ENCODE measurements at regions not wholly inside any gene's neighbourhood (a gene's known extent, or its start where the extent isn't known, plus 50 kb on each side); places are given as distances from the start of the nearest gene placed in this dataset.

DNA sequence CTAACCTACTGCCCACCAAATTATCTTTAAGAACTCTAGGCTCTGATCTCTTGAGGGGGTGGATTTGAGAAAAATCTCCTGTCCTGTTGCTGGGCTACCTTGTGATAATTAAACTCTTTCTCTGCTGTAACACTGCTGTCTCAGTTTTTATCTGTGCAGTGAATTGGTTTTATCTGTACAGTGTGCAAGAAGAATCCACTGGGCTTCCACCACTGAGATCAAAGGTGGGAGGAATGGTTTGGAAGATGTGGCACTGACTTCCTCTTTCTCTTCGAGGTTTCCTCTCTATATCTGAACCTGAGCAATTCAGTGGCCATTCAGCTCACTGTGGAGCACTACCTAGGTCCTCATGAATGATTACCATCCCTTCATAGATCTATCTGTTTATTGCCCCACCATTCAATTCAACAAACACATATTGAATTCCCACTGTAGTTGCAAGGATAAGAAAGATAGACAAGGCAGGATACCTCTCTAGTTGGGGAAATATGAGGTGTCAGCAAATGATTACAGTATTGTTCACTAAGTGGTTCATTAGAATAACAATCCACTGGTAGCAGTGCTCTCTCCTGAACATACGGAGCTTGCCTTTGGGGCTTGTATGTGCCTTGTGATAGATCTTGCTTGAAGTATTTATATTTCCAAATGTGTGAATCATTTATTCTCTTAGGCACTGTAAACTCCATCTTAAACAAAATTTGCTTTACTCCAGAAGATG lies 172.1 kb upstream of the ARG1 start:
- no peak overlapping the region for H3K4me3 ChIP-seq
- H3K9me3 ChIP-seq, result peaks cover 0 to 11% of the 10 kb centered on the region in 2 donors
- intact Hi-C loops (cut with DNase I), result no loop called here
- H3K27me3 ChIP-seq, result no peaks in the 10 kb centered on the region
- TF ChIP-seq CTCF (IDR thresholded peaks at IDR 0.05), result no peak
- ATAC-seq, result no peak
- no peak overlapping the region for H3K27ac ChIP-seq
- H3K4me1 ChIP-seq, result no peaks in the 10 kb centered on the region
- DNase-seq, result no peak
- H3K36me3 ChIP-seq, result no peaks in the 10 kb centered on the region

- ATAC-seq (no peak), DNase-seq (no peak)
- intact Hi-C loops (cut with DNase I), result no loop called here
These were observed 164.2 kb upstream of the ARG1 start for GRCh38 chr6:131408811-131409210.

DNA sequence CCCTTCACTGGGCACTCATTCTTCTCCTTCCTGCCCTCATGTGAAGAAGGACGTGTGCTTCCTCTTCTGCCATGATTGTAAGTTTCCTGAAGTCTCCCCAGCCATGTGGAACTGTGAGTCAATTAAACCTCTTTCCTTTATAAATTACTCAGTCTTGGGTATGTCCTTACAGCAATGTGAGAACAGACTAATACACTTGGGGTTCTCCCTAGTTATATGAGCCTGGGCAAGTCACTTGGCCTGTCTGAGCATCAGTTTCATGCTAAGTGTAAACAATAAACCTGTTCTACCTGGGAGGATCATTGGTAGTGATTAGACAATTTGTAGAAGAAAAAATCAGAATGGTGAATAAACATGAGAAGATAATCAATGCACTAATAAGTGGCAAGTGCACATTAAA lies 162.2 kb upstream of the ARG1 start:
- peaks cover 0 to 9% of the 10 kb centered on the region in 2 donors for H3K9me3 ChIP-seq
- intact Hi-C loops (cut with DNase I), result no loop called here
- H3K27me3 ChIP-seq, result no peaks in the 10 kb centered on the region
- no peak overlapping the region for H3K27ac ChIP-seq
- no peak for TF ChIP-seq CTCF (IDR thresholded peaks at IDR 0.05)
- no peaks in the 10 kb centered on the region for H3K4me1 ChIP-seq
- H3K4me3 ChIP-seq, result no peak overlapping the region
- no peak for DNase-seq
- no peak for ATAC-seq
- H3K36me3 ChIP-seq, result no peaks in the 10 kb centered on the region

More at GRCh38 chr6:131408811-131409210, 164.2 kb upstream of the ARG1 start:
- no peaks in the 10 kb centered on the region for H3K36me3 ChIP-seq
- H3K4me3 ChIP-seq, result no peak overlapping the region
- no peak for TF ChIP-seq CTCF (IDR thresholded peaks at IDR 0.05)
- no peak overlapping the region for H3K27ac ChIP-seq
- no peaks in the 10 kb centered on the region for H3K4me1 ChIP-seq
- peaks cover 0 to 9% of the 10 kb centered on the region in 2 donors for H3K9me3 ChIP-seq
- no peaks in the 10 kb centered on the region for H3K27me3 ChIP-seq

DNA sequence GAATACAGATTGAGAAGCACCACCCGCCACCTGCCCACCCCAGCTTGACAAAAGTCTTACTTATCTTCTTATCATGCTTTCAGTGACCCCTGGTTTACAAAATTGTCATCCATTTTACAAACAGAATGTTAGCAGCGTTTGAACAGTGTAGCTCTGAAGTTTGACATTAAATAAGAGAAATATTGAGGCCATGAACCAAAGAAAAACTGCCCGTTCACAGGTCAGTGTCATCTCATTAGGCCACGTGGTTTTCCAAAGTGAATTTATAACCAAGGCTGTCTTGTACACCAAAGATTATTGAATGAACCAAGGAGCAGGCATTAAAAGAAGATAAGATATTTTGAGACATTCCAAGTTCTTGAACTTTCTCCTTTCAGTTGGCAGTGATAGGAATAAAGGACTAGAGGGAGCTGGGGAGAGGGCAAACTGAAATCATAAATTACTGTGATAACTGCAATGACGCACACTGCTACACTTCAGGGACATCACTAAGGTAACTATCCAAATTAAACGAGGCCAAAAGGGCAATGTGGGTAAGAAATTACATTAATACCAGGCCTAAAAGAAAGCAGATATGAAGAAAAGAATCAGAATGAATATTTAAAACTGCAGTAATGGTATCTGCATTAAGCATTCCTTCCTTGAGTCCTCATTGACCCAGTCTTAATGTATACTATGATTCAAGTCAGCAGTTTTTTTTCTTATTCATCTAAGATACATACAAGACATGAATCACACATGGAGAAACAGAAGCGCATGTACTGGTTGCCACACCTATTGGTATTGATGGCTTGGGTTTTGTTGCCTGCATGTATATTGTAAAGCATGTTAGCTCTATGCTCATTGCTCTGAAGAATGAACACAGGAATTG lies 159.8 kb upstream of the ARG1 start:
- ATAC-seq (no peak), DNase-seq (no peak)
- no peaks in the 10 kb centered on the region for H3K27me3 ChIP-seq
- H3K4me1 ChIP-seq, result no peaks in the 10 kb centered on the region
- no peak overlapping the region for H3K27ac ChIP-seq
- no peak for TF ChIP-seq CTCF (IDR thresholded peaks at IDR 0.05)
- peaks cover 0 to 9% of the 10 kb centered on the region in 2 donors for H3K9me3 ChIP-seq
- H3K4me3 ChIP-seq, result no peak overlapping the region
- intact Hi-C loops (cut with DNase I), result no loop called here
- no peaks in the 10 kb centered on the region for H3K36me3 ChIP-seq

- Histone ChIP-seq H3K4me3 (no peak overlapping the region), H3K27me3 (peaks cover 0 to 3% of the 10 kb centered on the region in 2 donors), H3K4me1 (no peaks in the 10 kb centered on the region), H3K36me3 (no peaks in the 10 kb centered on the region), H3K27ac (no peak overlapping the region), H3K9me3 (peaks cover 0 to 9% of the 10 kb centered on the region in 2 donors)
- DNase-seq (no peak), ATAC-seq (no peak)
- intact Hi-C loops (cut with DNase I), result no loop called here
- TF ChIP-seq CTCF (IDR thresholded peaks at IDR 0.05), result no peak
These were observed 159.2 kb upstream of the ARG1 start for GRCh38 chr6:131413831-131414191.
